ENCODE measurements at regions not wholly inside any gene's neighbourhood (a gene's known extent, or its start where the extent isn't known, plus 50 kb on each side); places are given as distances from the start of the nearest gene placed in this dataset.

- 9 to 16% methylated on average over 2 of the region's 2 CpGs for WGBS, 2 experiments (ENCODE audit: low coverage in 1 of 2, low lambda C conversion rate in 2 of 2, missing lambda C conversion rate in 2 of 2)
- in situ Hi-C loops (cut with MboI), result no loop called here
- Histone ChIP-seq H3K27ac (no peak overlapping the region), H3K9ac (no peak overlapping the region), H3K27me3 (replicated peaks; ENCODE audit: insufficient read depth) (no peaks in the 10 kb centered on the region), H3K4me3 (no peak overlapping the region), H3F3A (ENCODE audit: insufficient read depth) (no peaks in the 10 kb centered on the region), H3K4me1 (ENCODE audit: insufficient read depth) (no peaks in the 10 kb centered on the region), H3K4me2 (ENCODE audit: unreplicated experiment) (no peak overlapping the region), H3K9me3 (ENCODE audit: low read depth) (no peaks in the 10 kb centered on the region), H3K79me2 (ENCODE audit: insufficient read depth) (no peaks in the 10 kb centered on the region), H3K9me2 (ENCODE audit: insufficient read depth) (no peaks in the 10 kb centered on the region), H3K36me3 (ENCODE audit: low read depth) (no peaks in the 10 kb centered on the region), H2AFZ (no peak overlapping the region), H4K20me1 (ENCODE audit: insufficient read depth) (no peaks in the 10 kb centered on the region)
- DNase-seq, result no peak
- no peak for TF ChIP-seq EZH2 (IDR thresholded peaks at IDR 0.05; ENCODE audit: insufficient read depth, poor library complexity, severe bottlenecking)
- no peak for TF ChIP-seq EZH2phosphoT487 (IDR thresholded peaks at IDR 0.05; ENCODE audit: insufficient read depth, low read depth)
These were observed 186.3 kb upstream of the ATP11B start for GRCh38 chr3:182606905-182607504.

DNA sequence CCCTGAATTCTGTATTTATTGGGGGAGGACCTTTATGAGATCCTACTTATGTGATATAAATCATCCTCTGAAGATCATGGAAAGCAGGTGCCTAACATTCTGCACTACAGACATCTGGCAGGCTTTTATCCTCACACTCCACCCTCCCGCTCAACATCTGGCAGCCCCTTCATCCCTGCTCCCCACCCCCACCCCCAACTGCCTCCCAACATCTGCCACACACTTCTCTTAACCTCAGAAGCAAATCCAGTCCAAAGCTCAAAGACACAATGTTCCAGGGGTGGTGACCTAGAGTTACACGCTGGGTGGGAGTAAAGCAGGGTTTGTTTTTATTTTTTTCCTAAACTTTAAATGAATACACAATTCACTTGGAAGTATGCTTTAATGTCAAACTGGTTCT lies 184.5 kb upstream of the ATP11B start:
- no peak overlapping the region for H3K27ac ChIP-seq
- H3K36me3 ChIP-seq (ENCODE audit: low read depth), result no peaks in the 10 kb centered on the region
- TF ChIP-seq EZH2 (IDR thresholded peaks at IDR 0.05; ENCODE audit: insufficient read depth, poor library complexity, severe bottlenecking), result no peak
- TF ChIP-seq EZH2phosphoT487 (IDR thresholded peaks at IDR 0.05; ENCODE audit: insufficient read depth, low read depth), result no peak
- DNase-seq, result no peak
- 0% methylated on average over 2 of the region's 2 CpGs for WGBS, 2 experiments (ENCODE audit: low coverage in 1 of 2, low lambda C conversion rate in 2 of 2, missing lambda C conversion rate in 2 of 2)
- H3K27me3 ChIP-seq (replicated peaks; ENCODE audit: insufficient read depth), result no peaks in the 10 kb centered on the region
- no peak overlapping the region for H3K4me3 ChIP-seq
- H3K79me2 ChIP-seq (ENCODE audit: insufficient read depth), result no peaks in the 10 kb centered on the region
- no peaks in the 10 kb centered on the region for H3K9me2 ChIP-seq (ENCODE audit: insufficient read depth)
- H3K9me3 ChIP-seq (ENCODE audit: low read depth), result no peaks in the 10 kb centered on the region
- in situ Hi-C loops (cut with MboI), result no loop called here
- H3K4me2 ChIP-seq (ENCODE audit: unreplicated experiment), result no peak overlapping the region
- H4K20me1 ChIP-seq (ENCODE audit: insufficient read depth), result no peaks in the 10 kb centered on the region
- H3K9ac ChIP-seq, result no peak overlapping the region
- no peak overlapping the region for H2AFZ ChIP-seq
- H3F3A ChIP-seq (ENCODE audit: insufficient read depth), result no peaks in the 10 kb centered on the region
- H3K4me1 ChIP-seq (ENCODE audit: insufficient read depth), result no peaks in the 10 kb centered on the region

DNA sequence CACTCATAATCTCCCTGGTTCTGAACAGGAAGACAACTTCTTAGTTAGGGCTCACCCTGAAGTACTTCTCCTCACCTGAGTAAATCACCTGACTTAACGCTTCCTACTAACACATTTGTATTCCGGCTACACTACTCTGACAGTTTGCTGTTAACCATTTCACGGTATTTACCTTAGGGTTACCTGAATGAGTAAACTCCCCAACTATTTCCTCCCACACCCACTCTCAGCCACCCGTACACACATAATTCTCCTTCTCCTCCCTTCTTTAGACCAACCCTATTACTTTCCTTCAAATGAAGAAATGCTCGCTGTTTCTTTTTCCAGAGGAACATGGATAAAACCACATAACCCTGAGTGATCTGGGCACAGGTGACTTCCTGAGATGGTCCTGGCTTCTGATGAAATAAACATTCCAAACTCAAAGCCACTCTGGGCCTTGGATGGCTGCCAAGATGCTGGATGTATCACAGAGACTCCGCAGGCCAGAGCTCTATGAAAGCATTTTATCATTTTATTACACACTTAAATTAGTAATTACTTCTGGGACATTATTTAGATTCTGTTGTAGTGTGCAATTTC lies 183.6 kb upstream of the ATP11B start:
- Histone ChIP-seq H3K27ac (no peak overlapping the region), H3K9me2 (ENCODE audit: insufficient read depth) (no peaks in the 10 kb centered on the region), H3F3A (ENCODE audit: insufficient read depth) (no peaks in the 10 kb centered on the region), H3K27me3 (replicated peaks; ENCODE audit: insufficient read depth) (no peaks in the 10 kb centered on the region), H3K4me2 (ENCODE audit: unreplicated experiment) (no peak overlapping the region), H3K4me3 (no peak overlapping the region), H3K36me3 (ENCODE audit: low read depth) (no peaks in the 10 kb centered on the region), H3K4me1 (ENCODE audit: insufficient read depth) (no peaks in the 10 kb centered on the region), H3K9ac (no peak overlapping the region), H3K9me3 (ENCODE audit: low read depth) (no peaks in the 10 kb centered on the region), H3K79me2 (ENCODE audit: insufficient read depth) (no peaks in the 10 kb centered on the region), H2AFZ (no peak overlapping the region), H4K20me1 (ENCODE audit: insufficient read depth) (no peaks in the 10 kb centered on the region)
- no peak for DNase-seq
- in situ Hi-C loops (cut with MboI), result no loop called here
- WGBS, 2 experiments (ENCODE audit: low coverage in 1 of 2, low lambda C conversion rate in 2 of 2, missing lambda C conversion rate in 2 of 2), result 43 to 46% methylated on average over 6 of the region's 6 CpGs
- no peak for TF ChIP-seq EZH2phosphoT487 (IDR thresholded peaks at IDR 0.05; ENCODE audit: insufficient read depth, low read depth)
- TF ChIP-seq EZH2 (IDR thresholded peaks at IDR 0.05; ENCODE audit: insufficient read depth, poor library complexity, severe bottlenecking), result no peak

- 38 to 39% methylated on average over 3 of the region's 3 CpGs for WGBS, 2 experiments (ENCODE audit: low coverage in 1 of 2, low lambda C conversion rate in 2 of 2, missing lambda C conversion rate in 2 of 2)
- no peaks in the 10 kb centered on the region for H3K79me2 ChIP-seq (ENCODE audit: insufficient read depth)
- no peak overlapping the region for H3K4me2 ChIP-seq (ENCODE audit: unreplicated experiment)
- no peaks in the 10 kb centered on the region for H3K9me2 ChIP-seq (ENCODE audit: insufficient read depth)
- H2AFZ ChIP-seq, result no peak overlapping the region
- no peak overlapping the region for H3K27ac ChIP-seq
- in situ Hi-C loops (cut with MboI), result no loop called here
- H3K9me3 ChIP-seq (ENCODE audit: low read depth), result no peaks in the 10 kb centered on the region
- no peaks in the 10 kb centered on the region for H3K27me3 ChIP-seq (replicated peaks; ENCODE audit: insufficient read depth)
- H3K9ac ChIP-seq, result no peak overlapping the region
- H3K36me3 ChIP-seq (ENCODE audit: low read depth), result no peaks in the 10 kb centered on the region
- no peaks in the 10 kb centered on the region for H3F3A ChIP-seq (ENCODE audit: insufficient read depth)
- no peak for DNase-seq
- TF ChIP-seq EZH2 (IDR thresholded peaks at IDR 0.05; ENCODE audit: insufficient read depth, poor library complexity, severe bottlenecking), result no peak
- TF ChIP-seq EZH2phosphoT487 (IDR thresholded peaks at IDR 0.05; ENCODE audit: insufficient read depth, low read depth), result no peak
- no peaks in the 10 kb centered on the region for H3K4me1 ChIP-seq (ENCODE audit: insufficient read depth)
- H3K4me3 ChIP-seq, result no peak overlapping the region
- no peaks in the 10 kb centered on the region for H4K20me1 ChIP-seq (ENCODE audit: insufficient read depth)
These were observed 181.0 kb upstream of the ATP11B start for GRCh38 chr3:182612332-182612731.

Measured in GM23248 (cell line).